GM13976 (cell line): ENCODE measurements at regions not wholly inside any gene's neighbourhood (a gene's known extent, or its start where the extent isn't known, plus 50 kb on each side); places are given as distances from the start of the nearest gene placed in this dataset.

Experiments
- DNase-seq: peaks from one replicate; pipeline ENCODE4 v3.0.0; 2012; ENCODE audit warnings: low spot score
- in situ Hi-C: fragments of 300-500 bp; cut with MboI; formaldehyde crosslinking; loops from one replicate; pipeline ENCODE4 v1.12.0; 2022; ENCODE audit warnings: low sequenced_read_pairs, mixed read lengths, inconsistent platforms; ENCODE audit not compliant: unreplicated experiment
- TF ChIP-seq, protein P1 (sequence below): IDR thresholded peaks from 2 replicates; pipeline ENCODE4 v1.5.1; 2012; ENCODE audit warnings: borderline replicate concordance, mild to moderate bottlenecking; ENCODE audit not compliant: insufficient read depth; ENCODE audit errors: extremely low read depth, missing control alignments, control extremely low read depth

DNA sequence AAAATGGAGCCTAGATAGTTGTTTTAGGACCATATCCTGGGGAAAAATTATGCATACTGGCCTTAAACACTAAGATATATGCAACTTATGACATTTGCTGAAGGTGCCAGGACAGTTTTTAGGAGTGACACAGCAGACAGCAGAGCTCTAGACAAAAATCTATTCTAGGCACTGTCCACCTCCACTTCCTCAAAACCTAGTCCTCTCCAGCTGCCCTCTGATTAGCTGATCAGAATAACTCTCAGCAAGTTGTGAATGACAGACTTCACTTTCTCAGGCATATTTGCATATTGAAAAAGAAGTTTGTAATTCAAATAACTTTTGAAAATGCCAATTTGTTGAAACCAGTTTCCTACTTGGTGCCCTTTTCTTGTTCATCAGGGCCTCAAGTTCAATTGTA, 152.3 kb upstream of the STEAP4 start:
- TF ChIP-seq, protein P1, sequence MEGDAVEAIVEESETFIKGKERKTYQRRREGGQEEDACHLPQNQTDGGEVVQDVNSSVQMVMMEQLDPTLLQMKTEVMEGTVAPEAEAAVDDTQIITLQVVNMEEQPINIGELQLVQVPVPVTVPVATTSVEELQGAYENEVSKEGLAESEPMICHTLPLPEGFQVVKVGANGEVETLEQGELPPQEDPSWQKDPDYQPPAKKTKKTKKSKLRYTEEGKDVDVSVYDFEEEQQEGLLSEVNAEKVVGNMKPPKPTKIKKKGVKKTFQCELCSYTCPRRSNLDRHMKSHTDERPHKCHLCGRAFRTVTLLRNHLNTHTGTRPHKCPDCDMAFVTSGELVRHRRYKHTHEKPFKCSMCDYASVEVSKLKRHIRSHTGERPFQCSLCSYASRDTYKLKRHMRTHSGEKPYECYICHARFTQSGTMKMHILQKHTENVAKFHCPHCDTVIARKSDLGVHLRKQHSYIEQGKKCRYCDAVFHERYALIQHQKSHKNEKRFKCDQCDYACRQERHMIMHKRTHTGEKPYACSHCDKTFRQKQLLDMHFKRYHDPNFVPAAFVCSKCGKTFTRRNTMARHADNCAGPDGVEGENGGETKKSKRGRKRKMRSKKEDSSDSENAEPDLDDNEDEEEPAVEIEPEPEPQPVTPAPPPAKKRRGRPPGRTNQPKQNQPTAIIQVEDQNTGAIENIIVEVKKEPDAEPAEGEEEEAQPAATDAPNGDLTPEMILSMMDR, result no peak
- no peak for DNase-seq
- in situ Hi-C loops, result no loop called here

DNA sequence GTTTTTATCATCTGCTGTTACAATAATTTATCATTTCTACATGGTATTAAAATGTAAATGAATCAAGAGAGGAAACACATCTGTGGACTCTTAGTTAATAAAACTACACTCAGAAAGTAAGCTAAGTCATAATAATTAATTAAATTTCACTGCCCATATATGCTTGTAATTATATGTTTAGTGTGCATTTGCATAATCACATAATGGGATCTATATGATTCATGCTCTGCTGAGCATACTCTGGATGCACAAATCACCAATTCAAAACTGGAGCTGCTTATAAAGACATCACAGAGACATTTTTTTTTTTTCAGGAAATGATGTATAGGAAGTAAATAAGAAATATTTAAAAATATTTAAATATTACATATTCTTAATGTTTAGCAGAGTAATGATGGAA, 151.6 kb upstream of the STEAP4 start:
- in situ Hi-C loops, result no loop called here
- TF ChIP-seq, protein P1, result no peak
- no peak for DNase-seq

DNA sequence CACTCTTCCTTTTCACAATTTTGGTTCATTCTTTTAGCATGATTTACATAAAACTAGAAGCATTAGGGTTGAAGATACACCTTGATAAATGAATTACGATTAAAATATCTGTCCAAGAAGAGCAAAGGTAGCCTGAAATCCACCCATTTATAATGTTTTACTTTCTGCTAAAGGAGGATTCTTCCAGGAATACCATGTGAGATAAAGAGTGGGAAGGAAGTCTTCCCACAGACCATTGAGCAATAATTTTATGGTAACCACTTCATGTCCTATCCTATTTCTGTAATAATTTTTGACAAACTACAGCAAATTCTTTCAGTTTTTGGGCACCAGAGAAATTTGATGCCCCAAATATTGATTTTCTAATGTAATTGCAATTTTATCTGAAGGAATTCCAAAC, 150.6 kb upstream of the STEAP4 start:
- in situ Hi-C loops, result no loop called here
- TF ChIP-seq, protein P1, result no peak
- DNase-seq, result no peak

DNA sequence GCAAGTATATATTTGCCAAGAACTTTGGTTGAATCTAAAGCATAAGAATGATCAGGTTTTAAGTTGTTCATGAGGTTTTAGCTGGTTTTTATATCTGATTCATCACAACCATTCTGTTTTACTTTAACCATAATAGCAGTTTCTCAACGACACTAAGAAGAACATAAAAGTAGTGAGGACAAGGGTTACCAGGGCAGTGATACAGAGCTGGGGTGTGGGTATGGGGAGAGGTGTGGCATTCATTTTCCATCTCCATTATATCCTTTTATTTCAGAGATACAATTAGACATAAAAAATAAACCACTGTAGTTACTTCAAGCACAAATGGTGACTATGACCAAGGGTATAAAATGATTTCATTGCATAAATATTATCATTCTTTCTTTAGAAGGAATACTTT, 149.8 kb upstream of the STEAP4 start:
- no peak for DNase-seq
- in situ Hi-C loops, result no loop called here
- TF ChIP-seq, protein P1, result no peak

DNA sequence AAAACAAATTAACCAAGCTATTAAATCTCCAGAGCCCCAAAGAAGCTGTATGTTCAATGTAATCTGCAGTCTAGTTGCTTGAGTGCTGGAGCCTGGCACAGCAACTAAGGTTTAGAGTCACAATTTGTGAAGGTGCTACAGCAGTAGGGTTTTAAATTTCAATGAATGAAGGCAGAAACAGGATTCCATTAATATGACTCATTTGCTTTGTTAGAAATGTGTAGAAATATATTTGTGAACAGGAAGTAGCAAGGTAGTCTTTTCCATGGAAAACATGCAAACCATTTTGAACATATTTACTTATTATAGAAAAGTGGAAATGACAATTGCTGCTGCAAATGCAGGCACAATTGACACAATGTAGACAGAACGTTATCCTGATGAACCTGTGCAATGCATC, 149.0 kb upstream of the STEAP4 start:
- no peak for DNase-seq
- in situ Hi-C loops, result no loop called here
- TF ChIP-seq, protein P1, result no peak

DNA sequence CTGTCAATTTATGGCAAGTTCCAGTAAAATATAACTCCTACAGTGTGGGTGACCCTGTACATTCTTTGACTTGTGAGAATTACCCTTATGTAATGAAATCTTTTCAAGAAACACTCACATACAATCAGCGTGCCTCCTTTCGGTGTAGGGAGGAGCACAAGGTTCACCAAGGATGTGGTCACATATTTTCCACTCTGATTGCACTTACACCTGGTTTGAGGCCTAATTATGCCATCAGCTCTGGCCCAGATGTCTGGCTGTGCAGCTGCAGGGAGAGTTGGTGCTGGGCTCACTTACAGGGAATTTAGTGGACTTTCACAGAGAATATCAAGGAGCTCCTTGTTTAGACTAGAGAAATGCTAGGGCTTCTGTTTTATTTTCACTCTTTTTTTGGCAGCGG, 146.0 kb upstream of the STEAP4 start:
- in situ Hi-C loops, result no loop called here
- no peak for DNase-seq
- TF ChIP-seq, protein P1, result no peak

DNA sequence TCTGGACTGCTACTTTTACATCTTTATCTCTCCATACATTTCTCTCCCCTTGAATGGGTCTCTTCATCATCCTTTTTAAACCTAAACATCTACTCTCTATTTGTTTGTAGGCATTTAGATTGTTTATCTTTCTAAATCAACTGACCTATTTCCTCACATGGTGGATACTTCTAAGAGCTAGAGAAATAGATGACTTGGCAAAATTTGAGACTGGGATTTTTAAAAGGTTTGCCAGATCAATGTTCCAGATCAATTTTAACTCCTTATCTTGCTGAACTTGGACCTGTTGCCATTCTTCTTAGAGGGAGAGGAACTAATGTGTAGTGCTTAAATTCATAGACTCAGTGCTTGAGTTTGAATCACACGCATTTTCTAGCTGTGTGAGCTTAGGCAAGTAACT, 144.2 kb upstream of the STEAP4 start:
- in situ Hi-C loops, result no loop called here
- TF ChIP-seq, protein P1, result no peak
- DNase-seq, result no peak
